GM12865 (cell line): ENCODE measurements at regions not wholly inside any gene's neighbourhood (a gene's known extent, or its start where the extent isn't known, plus 50 kb on each side); places are given as distances from the start of the nearest gene placed in this dataset.

Experiments used
- DNase-seq: peaks from one replicate; pipeline ENCODE4 v3.0.0; 2010; ENCODE audit warnings: low read depth
- H3K4me3 ChIP-seq: 2 replicates; pipeline ENCODE4 v1.5.1; 2011; ENCODE audit warnings: mild to moderate bottlenecking, low read depth, low read length, control low read depth
- TF ChIP-seq, protein P1 (sequence below): IDR thresholded peaks from 2 replicates; pipeline ENCODE4 v1.5.1; 2011; ENCODE audit warnings: low read length, control low read depth, low read depth, inconsistent platforms; ENCODE audit not compliant: insufficient read depth; ENCODE audit errors: missing control alignments

DNA sequence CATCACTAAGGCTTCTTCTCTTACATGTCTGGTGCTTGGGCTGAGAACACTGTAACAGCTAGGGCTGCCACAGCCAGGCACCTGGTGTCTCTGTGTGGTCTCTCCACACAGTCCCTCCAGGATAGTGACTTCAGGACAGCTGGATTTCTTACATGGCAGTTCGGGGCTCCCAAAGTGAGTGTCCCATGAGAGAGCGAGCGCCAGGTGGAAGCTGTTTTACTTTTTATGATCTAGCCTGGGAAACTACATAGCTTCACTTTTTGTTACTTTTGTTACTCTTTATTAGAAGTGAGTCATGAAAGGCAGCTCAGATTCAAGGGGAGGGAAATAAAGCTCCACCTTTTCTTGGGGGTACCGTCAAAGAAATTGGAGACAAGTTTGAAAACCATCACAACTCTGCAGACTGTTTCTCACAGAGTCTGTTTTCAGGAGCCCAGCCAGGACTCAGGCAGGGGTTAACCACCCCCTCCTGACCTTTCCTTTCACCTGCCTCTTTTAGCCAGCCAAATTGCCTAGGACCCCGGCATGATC lies 373.0 kb downstream of the MID1IP1 start:
- TF ChIP-seq, protein P1, sequence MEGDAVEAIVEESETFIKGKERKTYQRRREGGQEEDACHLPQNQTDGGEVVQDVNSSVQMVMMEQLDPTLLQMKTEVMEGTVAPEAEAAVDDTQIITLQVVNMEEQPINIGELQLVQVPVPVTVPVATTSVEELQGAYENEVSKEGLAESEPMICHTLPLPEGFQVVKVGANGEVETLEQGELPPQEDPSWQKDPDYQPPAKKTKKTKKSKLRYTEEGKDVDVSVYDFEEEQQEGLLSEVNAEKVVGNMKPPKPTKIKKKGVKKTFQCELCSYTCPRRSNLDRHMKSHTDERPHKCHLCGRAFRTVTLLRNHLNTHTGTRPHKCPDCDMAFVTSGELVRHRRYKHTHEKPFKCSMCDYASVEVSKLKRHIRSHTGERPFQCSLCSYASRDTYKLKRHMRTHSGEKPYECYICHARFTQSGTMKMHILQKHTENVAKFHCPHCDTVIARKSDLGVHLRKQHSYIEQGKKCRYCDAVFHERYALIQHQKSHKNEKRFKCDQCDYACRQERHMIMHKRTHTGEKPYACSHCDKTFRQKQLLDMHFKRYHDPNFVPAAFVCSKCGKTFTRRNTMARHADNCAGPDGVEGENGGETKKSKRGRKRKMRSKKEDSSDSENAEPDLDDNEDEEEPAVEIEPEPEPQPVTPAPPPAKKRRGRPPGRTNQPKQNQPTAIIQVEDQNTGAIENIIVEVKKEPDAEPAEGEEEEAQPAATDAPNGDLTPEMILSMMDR: no peak
- no peak overlapping the region for H3K4me3 ChIP-seq
- no peak for DNase-seq

- TF ChIP-seq, protein P1: no peak
- no peak for DNase-seq
- no peak overlapping the region for H3K4me3 ChIP-seq
Measured at GRCh38 chrX:39174772-39175417, 373.6 kb downstream of the MID1IP1 start.

DNA sequence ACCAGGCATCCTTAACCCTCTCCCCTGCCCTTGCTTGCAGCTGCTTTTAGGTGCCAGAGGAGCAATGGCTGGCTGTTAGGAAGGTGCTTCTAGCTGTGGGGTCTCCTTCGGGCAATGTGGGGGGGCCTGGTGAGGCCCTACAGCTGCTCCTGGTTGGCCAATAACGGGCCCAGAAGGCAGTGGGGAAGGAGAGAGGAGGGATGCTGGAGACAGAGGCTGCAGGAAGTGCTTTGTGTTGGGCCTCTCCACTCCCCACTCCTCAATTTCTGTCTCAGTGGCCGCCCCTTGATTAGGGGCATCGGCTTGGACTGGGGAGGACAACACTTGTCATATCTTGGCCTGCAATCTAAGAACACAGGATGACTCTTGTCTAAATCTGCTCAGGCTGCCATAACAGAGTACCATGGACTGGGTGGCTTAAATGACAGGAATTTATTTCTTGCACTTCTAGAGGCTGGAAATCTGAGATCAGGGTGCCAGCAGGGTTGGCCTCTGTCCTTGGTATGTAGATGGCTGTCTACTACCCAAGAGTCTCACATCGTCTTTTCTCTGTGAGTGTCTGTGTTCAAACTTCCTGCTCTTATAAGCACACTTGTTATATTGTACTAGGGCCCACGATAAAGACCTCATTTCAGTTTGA lies 374.3 kb downstream of the MID1IP1 start:
- TF ChIP-seq, protein P1: no peak
- no peak for DNase-seq
- no peak overlapping the region for H3K4me3 ChIP-seq

DNA sequence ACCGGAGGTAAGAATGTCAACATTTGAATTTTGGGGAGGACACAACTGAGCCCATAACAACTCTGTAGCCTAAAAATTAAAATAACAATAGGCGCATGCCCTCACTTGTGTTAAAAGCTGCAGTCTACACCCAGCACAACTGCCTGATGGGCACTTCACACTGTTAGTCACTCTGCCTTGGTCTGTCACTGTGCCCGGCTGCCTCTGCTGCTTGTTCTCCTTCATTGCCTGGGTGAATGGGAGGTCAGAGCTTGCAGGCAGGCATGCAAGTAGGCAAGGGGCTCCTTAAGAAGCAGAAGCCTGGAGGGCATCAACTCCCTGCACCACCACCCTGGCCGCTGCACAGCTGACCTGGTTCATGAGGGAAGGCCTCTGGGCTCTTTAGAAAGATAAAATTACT lies 374.8 kb downstream of the MID1IP1 start:
- TF ChIP-seq, protein P1: no peak
- H3K4me3 ChIP-seq: no peak overlapping the region
- DNase-seq: no peak

DNA sequence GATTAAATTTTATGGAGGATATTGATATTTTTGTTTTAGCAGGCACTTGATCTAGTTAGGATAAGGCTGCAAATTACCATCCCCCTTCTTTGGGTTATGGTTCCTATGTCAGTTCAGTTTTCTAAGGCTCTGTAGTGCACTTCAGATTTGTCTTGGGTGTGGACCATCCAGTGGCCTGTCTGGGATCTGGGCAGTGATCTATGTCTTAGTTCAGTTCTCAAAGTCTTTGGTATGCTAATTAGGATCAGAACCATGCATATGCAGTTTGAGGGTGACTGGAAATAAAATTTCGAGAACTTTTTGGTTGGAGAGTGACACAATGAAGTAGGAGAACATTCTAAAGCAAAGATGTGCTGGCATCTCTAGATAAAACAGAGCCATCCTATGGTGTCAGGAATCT lies 388.2 kb downstream of the MID1IP1 start:
- TF ChIP-seq, protein P1: no peak
- DNase-seq: no peak

GRCh38 chrX:39194673-39195072 lies 393.4 kb downstream of the MID1IP1 start:
- no peak overlapping the region for H3K4me3 ChIP-seq
- DNase-seq: no peak
- TF ChIP-seq, protein P1: no peak

More for the DNA sequence above, 388.2 kb downstream of the MID1IP1 start:
- H3K4me3 ChIP-seq: no peak overlapping the region
